ENCODE measurements at regions not wholly inside any gene's neighbourhood (a gene's known extent, or its start where the extent isn't known, plus 50 kb on each side); places are given as distances from the start of the nearest gene placed in this dataset.

GRCh38 chrX:151796576-151796975, 62.0 kb downstream of the CNGA2 start:
- DNase-seq (ENCODE audit: low read depth), result peak; percentile 66
- Histone ChIP-seq H3K36me3 (ENCODE audit: control insufficient read depth, insufficient read depth, low read length) (no peaks in the 10 kb centered on the region), H3K4me3 (ENCODE audit: low read depth, low read length) (no peak overlapping the region), H3K27me3 (ENCODE audit: control insufficient read depth, insufficient read depth, low read length) (no peaks in the 10 kb centered on the region)
- TF ChIP-seq, protein P1, sequence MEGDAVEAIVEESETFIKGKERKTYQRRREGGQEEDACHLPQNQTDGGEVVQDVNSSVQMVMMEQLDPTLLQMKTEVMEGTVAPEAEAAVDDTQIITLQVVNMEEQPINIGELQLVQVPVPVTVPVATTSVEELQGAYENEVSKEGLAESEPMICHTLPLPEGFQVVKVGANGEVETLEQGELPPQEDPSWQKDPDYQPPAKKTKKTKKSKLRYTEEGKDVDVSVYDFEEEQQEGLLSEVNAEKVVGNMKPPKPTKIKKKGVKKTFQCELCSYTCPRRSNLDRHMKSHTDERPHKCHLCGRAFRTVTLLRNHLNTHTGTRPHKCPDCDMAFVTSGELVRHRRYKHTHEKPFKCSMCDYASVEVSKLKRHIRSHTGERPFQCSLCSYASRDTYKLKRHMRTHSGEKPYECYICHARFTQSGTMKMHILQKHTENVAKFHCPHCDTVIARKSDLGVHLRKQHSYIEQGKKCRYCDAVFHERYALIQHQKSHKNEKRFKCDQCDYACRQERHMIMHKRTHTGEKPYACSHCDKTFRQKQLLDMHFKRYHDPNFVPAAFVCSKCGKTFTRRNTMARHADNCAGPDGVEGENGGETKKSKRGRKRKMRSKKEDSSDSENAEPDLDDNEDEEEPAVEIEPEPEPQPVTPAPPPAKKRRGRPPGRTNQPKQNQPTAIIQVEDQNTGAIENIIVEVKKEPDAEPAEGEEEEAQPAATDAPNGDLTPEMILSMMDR (IDR thresholded peaks at IDR 0.05; ENCODE audit: insufficient read depth, low read length, severe bottlenecking), result no peak
- peak; percentile 32 for FAIRE-seq

DNA sequence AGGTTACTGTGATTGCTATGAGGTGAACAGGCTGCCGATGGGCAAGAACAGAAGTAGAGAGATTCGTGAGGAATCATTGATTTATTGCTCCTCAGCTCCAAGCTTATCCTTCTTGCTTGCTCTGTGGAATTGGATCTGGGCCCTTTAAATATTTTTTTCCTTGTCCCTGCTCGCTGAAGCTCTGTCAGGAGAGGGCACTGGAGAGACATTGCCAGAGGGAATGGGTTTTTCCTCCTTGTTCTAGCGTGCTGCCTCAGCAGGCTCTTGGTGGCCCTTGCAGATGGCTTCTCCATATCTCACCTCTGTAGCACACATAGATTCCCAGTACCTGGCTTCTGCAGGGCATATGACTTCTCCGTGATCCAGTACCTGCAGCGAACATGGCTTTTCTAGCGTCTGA, 67.4 kb downstream of the CNGA2 start:
- DNase-seq (ENCODE audit: low read depth) (no peak), FAIRE-seq (no peak)
- TF ChIP-seq, protein P1 (IDR thresholded peaks at IDR 0.05; ENCODE audit: insufficient read depth, low read length, severe bottlenecking), result no peak
- H3K27me3 ChIP-seq (ENCODE audit: control insufficient read depth, insufficient read depth, low read length), result no peaks in the 10 kb centered on the region
- no peaks in the 10 kb centered on the region for H3K36me3 ChIP-seq (ENCODE audit: control insufficient read depth, insufficient read depth, low read length)
- H3K4me3 ChIP-seq (ENCODE audit: low read depth, low read length), result no peak overlapping the region

- DNase-seq (ENCODE audit: low read depth), result peak; percentile 69
- no peaks in the 10 kb centered on the region for H3K36me3 ChIP-seq (ENCODE audit: control insufficient read depth, insufficient read depth, low read length)
- no peak overlapping the region for H3K4me3 ChIP-seq (ENCODE audit: low read depth, low read length)
Observed at GRCh38 chrX:151806967-151807540, 72.5 kb downstream of the CNGA2 start.

DNA sequence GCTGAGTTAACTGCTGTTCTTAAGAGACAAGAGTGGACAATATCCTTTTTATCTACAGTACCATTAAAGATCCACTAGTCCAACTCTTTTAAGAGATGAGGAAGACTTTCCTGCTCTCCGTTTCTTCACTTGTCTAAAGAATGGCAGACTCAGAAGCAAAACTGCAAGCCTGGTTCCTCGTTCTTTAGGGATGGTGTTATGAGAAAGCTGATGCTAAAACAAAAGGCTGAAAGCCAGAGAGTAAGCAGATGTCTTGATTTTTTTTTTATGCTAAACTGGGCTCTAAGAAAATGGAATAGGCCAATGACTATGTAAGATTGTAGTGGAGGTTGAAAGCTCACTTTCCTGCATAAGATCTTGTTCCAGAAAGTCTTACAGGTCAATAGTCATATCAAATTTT, 78.1 kb downstream of the CNGA2 start:
- FAIRE-seq (no peak), DNase-seq (ENCODE audit: low read depth) (no peak)

More at GRCh38 chrX:151806967-151807540, 72.5 kb downstream of the CNGA2 start:
- no peak for FAIRE-seq
- TF ChIP-seq, protein P1 (IDR thresholded peaks at IDR 0.05; ENCODE audit: insufficient read depth, low read length, severe bottlenecking), result no peak
- no peaks in the 10 kb centered on the region for H3K27me3 ChIP-seq (ENCODE audit: control insufficient read depth, insufficient read depth, low read length)

GRCh38 chrX:151814767-151815166, 80.2 kb downstream of the CNGA2 start:
- H3K36me3 ChIP-seq (ENCODE audit: control insufficient read depth, insufficient read depth, low read length), result no peaks in the 10 kb centered on the region
- no peak for FAIRE-seq
- H3K4me3 ChIP-seq (ENCODE audit: low read depth, low read length), result no peak overlapping the region
- DNase-seq (ENCODE audit: low read depth), result no peak
- H3K27me3 ChIP-seq (ENCODE audit: control insufficient read depth, insufficient read depth, low read length), result no peaks in the 10 kb centered on the region
- TF ChIP-seq, protein P1 (IDR thresholded peaks at IDR 0.05; ENCODE audit: insufficient read depth, low read length, severe bottlenecking), result no peak

More for the DNA sequence above, 78.1 kb downstream of the CNGA2 start:
- TF ChIP-seq, protein P1 (IDR thresholded peaks at IDR 0.05; ENCODE audit: insufficient read depth, low read length, severe bottlenecking), result no peak
- Histone ChIP-seq H3K27me3 (ENCODE audit: control insufficient read depth, insufficient read depth, low read length) (no peaks in the 10 kb centered on the region), H3K36me3 (ENCODE audit: control insufficient read depth, insufficient read depth, low read length) (no peaks in the 10 kb centered on the region), H3K4me3 (ENCODE audit: low read depth, low read length) (no peak overlapping the region)

GRCh38 chrX:151815398-151815797, 80.9 kb downstream of the CNGA2 start:
- Histone ChIP-seq H3K4me3 (ENCODE audit: low read depth, low read length) (no peak overlapping the region), H3K36me3 (ENCODE audit: control insufficient read depth, insufficient read depth, low read length) (no peaks in the 10 kb centered on the region), H3K27me3 (ENCODE audit: control insufficient read depth, insufficient read depth, low read length) (no peaks in the 10 kb centered on the region)
- no peak for FAIRE-seq
- TF ChIP-seq, protein P1 (IDR thresholded peaks at IDR 0.05; ENCODE audit: insufficient read depth, low read length, severe bottlenecking), result no peak
- no peak for DNase-seq (ENCODE audit: low read depth)

All from bronchial epithelial cell (primary cell).